SJCRH30 (cell line): ENCODE measurements at regions not wholly inside any gene's neighbourhood (a gene's known extent, or its start where the extent isn't known, plus 50 kb on each side); places are given as distances from the start of the nearest gene placed in this dataset.

Experiments
- DNase-seq, 2 experiments: peaks; one replicate each; pipeline ENCODE4 v3.0.0-alpha.2; 2015 to 2020
- H3K27ac ChIP-seq: fragments of 250-450 bp; sonication (Bioruptor Pico); 2 replicates; pipeline ENCODE4 v1.5.1; 2020; ENCODE audit warnings: mild to moderate bottlenecking, moderate library complexity
- H3K27me3 ChIP-seq: fragments of 250-450 bp; sonication (Bioruptor Pico); 2 replicates; pipeline ENCODE4 v1.5.1; 2020; ENCODE audit warnings: mild to moderate bottlenecking, moderate library complexity
- H3K36me3 ChIP-seq: fragments of 250-450 bp; sonication (Bioruptor Pico); 2 replicates; pipeline ENCODE4 v1.5.1; 2020; ENCODE audit warnings: mild to moderate bottlenecking, moderate library complexity
- H3K4me1 ChIP-seq: fragments of 250-450 bp; sonication (Bioruptor Pico); 2 replicates; pipeline ENCODE4 v1.5.1; 2020; ENCODE audit warnings: mild to moderate bottlenecking, moderate library complexity
- H3K4me3 ChIP-seq: fragments of 250-450 bp; sonication (Bioruptor Pico); 2 replicates; pipeline ENCODE4 v1.5.1; 2020; ENCODE audit warnings: mild to moderate bottlenecking, moderate library complexity
- H3K9me3 ChIP-seq: fragments of 250-450 bp; sonication (Bioruptor Pico); replicated peaks from 2 replicates; pipeline ENCODE4 v1.5.1; 2020; ENCODE audit warnings: mild to moderate bottlenecking, moderate library complexity

DNA sequence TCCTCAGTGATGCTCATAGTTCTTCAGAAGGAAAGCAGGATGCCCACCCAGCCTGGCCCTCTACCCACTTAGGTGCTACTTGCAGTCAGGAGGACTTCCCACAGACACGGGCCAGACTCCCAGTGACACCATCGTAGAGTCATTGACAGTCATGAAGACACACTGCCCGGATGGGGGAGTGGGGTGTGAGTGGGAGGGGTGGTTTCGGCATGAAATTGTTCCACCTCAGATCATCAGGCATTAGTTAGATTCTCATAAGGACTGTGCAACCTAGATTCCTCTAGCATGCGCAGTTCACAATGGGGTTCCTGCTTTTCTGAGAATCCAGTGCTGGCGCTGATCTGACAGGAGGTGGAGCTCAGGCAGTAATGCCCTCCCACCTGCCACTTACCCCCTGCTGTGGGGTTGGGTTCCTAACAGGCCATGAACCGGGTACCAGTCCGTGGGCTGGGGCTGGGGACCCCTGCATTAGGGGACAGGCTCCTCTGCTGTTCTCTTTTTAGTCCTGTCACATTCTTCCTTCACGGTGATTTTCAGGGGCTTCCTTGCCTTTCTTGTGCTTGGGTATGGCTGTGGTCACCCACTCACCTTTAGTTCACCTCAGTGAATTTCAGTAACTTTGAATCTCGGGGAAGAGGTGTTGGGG lies 88.2 kb upstream of the ANKRD55 start:
- no peak for DNase-seq
- Histone ChIP-seq H3K36me3 (no peaks in the 10 kb centered on the region), H3K9me3 (no peaks in the 10 kb centered on the region), H3K4me3 (no peak overlapping the region), H3K4me1 (no peaks in the 10 kb centered on the region), H3K27ac (no peak overlapping the region), H3K27me3 (no peaks in the 10 kb centered on the region)

DNA sequence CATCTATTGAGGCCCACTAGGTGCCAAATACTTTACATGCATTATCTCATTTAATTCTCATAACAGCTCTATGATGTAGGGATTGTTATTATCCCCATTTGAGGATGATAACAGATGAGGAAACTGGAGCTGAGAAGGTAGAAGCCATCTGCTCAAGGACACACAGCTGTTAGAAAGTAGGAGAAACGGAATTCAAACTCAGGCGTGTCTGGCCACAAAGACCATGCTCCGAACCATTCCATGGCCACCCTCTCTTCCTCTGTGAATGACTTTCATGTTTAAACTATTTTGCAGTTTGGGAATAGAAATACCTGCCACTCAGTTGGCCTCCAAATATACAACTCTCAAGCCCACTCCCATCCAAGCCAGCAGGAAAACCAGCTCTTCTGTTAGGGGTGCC lies 87.6 kb upstream of the ANKRD55 start:
- Histone ChIP-seq H3K27me3 (no peaks in the 10 kb centered on the region), H3K9me3 (no peaks in the 10 kb centered on the region), H3K36me3 (no peaks in the 10 kb centered on the region), H3K4me3 (no peak overlapping the region), H3K27ac (no peak overlapping the region), H3K4me1 (no peaks in the 10 kb centered on the region)
- no peak for DNase-seq

DNA sequence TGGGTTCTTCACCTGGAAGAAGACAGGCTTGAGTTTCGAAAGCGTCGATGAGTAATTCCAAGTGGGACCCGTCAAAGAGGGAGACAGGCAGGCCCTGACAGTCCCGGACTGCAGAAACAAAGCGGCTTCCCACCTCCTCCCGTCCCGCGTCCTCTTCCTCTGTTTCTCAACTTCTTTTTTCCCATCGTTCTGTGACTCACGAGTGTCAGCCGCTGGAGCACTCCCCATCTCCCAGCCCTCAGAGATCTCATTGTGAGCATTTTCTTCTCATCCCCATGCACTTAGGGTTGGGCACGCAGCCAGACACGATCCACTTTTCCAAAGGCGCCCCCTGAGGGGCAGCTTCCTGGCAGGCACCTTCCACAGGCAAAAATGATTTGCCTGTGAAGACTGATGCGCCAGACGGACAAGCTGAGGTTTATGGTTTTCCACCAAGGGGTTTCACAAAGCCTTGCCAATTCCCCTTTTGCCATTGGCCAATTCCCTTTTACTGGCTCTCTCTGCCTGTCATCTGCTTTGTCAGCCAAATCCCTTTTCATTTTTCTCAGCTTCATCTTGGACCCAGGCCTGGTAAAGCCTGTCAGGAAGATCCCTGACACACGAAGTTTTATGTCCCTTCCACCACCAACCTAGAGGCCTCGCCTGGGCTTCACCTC lies 86.5 kb upstream of the ANKRD55 start:
- Histone ChIP-seq H3K27me3 (no peaks in the 10 kb centered on the region), H3K36me3 (no peaks in the 10 kb centered on the region), H3K4me1 (no peaks in the 10 kb centered on the region), H3K27ac (no peak overlapping the region), H3K9me3 (no peaks in the 10 kb centered on the region), H3K4me3 (no peak overlapping the region)
- DNase-seq, result no peak

DNA sequence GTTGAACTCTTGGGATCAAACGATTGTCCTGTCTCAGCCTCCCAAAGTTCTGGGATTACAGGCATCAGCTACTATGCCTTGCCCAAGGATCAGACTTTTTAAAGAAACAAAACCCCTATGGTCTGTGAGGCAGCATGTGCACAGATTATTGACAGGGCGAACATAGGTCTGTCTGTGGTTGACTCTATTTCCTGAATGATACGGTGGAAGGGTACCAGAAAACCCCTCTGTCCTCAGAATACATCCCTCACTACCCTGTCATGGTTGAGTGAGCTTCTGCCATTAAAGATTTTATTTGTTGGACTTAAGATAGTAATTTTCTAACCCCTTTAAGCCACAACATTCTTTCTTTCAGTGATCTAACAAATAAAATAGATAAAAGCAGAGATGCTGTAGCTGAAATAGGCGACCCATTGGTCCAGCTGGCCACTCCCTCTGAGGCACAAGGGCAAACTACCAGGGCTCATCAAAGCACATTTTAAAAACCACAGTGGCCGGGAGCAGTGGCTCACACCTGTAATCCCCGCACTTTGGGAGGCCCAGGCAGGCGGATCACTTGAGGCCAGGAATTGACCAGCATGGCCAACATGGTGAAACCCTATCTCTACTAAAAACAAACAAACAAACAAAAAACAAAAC lies 84.9 kb upstream of the ANKRD55 start:
- Histone ChIP-seq H3K4me1 (no peaks in the 10 kb centered on the region), H3K27ac (no peak overlapping the region)

DNA sequence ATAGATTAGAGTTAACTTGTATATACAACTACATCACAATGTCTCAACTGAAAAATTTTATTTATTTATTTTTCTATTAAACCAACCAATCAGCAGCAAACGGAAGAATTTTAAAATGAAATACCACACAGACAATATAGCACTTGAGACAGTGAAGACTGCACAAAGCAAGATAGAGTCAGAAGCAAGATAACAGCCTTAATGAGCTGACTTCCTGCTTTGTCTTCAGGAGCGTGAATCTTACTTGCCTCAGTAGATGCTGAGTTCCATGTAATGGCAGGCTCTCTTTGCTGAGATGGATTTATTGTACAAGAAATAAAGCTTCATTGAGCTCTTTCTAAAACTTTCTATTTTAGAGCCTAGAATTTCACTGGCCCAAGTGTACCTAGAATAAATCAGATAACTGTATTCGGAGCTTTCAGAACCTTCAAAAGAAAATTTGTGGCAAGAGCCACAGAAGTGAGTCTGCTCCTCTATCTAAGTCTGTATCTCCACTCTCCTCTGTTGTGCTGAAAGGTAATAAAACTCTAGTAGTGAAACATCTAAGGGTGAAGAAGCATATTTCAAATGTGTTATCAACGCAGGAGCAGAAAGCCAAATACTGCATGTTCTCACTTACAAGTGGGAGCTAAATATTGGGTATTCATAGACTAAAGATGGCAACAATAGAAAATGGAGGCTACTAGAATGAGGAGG lies 83.3 kb upstream of the ANKRD55 start:
- no peak overlapping the region for H3K4me3 ChIP-seq
- no peaks in the 10 kb centered on the region for H3K36me3 ChIP-seq
- H3K27ac ChIP-seq, result no peak overlapping the region
- H3K4me1 ChIP-seq, result no peaks in the 10 kb centered on the region
- H3K27me3 ChIP-seq, result no peaks in the 10 kb centered on the region
- no peak for DNase-seq
- no peaks in the 10 kb centered on the region for H3K9me3 ChIP-seq

More for the DNA sequence above, 84.9 kb upstream of the ANKRD55 start:
- Histone ChIP-seq H3K9me3 (no peaks in the 10 kb centered on the region), H3K4me3 (no peak overlapping the region), H3K27me3 (no peaks in the 10 kb centered on the region), H3K36me3 (no peaks in the 10 kb centered on the region)
- DNase-seq, result no peak

DNA sequence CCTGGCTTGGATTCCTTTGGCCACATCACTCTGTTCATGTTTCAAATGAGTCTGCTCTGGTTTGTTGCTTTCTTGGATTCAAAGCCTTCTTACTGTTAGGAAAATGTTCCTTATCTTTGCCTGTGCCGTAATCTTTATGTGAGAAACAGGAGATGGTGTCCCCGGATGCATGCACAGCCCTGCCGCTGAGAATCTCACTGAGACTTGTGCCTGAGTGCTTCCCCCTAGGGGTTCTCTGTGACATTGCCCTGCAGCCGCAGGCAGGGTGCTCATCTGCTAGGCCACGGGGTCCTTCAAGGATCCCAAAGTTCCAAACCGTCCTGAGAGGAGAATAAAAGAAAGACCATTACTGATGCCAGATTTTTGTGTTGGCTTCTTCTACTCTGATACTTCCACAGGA lies 81.4 kb upstream of the ANKRD55 start:
- H3K36me3 ChIP-seq, result no peaks in the 10 kb centered on the region
- no peaks in the 10 kb centered on the region for H3K9me3 ChIP-seq
- no peaks in the 10 kb centered on the region for H3K4me1 ChIP-seq
- no peak overlapping the region for H3K27ac ChIP-seq
- no peak overlapping the region for H3K4me3 ChIP-seq
- peak; percentile 30 to 59 for DNase-seq
- no peaks in the 10 kb centered on the region for H3K27me3 ChIP-seq

DNA sequence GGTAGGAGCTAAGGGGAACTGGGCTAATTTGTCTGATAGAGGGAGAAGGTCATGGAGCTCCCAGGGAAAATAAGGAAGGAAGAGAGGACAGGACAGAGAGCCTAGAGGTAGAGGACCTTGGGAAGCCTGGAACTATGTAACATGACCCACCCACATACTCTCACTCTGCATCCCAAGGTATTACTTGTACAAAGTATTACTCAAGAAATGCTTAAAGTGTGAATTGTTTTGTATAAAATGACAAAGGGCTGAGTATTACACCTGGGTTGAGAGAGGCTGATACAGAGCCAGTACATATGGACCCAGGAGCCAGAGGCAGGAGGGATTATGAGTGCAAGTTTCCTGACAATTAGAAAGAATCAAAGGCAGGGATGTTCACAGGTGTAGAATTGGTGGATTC lies 80.5 kb upstream of the ANKRD55 start:
- H3K27me3 ChIP-seq, result no peaks in the 10 kb centered on the region
- H3K4me1 ChIP-seq, result no peaks in the 10 kb centered on the region
- H3K36me3 ChIP-seq, result no peaks in the 10 kb centered on the region
- DNase-seq, result no peak
- no peaks in the 10 kb centered on the region for H3K9me3 ChIP-seq
- H3K4me3 ChIP-seq, result no peak overlapping the region
- no peak overlapping the region for H3K27ac ChIP-seq

DNA sequence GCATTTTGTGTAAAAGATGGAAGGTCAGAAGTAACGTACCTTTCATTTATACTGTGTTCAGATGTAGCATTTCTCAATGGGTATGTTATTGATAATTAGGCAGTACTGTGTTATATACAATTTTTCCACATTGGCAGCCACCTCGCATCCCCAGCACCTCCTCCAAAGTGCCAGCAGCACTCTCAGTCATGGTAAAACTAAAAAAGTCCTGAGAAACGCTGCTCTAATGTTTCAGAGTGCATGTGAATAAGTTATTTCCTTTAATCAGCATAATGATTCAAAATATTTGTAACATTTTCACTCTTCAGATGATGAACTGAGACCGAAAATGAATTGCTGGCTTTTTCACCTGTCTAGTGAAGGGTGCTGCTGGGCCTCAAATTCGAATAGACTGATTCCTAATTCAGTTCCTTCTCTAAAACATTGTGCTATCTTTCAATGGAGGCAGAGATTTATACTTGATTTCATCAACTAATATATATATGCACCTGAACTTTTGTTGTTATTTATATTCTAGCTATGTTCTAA lies 79.9 kb upstream of the ANKRD55 start:
- no peaks in the 10 kb centered on the region for H3K4me1 ChIP-seq
- no peaks in the 10 kb centered on the region for H3K9me3 ChIP-seq
- no peak overlapping the region for H3K27ac ChIP-seq
- H3K4me3 ChIP-seq, result no peak overlapping the region
- no peak for DNase-seq
- H3K27me3 ChIP-seq, result no peaks in the 10 kb centered on the region
- H3K36me3 ChIP-seq, result no peaks in the 10 kb centered on the region

DNA sequence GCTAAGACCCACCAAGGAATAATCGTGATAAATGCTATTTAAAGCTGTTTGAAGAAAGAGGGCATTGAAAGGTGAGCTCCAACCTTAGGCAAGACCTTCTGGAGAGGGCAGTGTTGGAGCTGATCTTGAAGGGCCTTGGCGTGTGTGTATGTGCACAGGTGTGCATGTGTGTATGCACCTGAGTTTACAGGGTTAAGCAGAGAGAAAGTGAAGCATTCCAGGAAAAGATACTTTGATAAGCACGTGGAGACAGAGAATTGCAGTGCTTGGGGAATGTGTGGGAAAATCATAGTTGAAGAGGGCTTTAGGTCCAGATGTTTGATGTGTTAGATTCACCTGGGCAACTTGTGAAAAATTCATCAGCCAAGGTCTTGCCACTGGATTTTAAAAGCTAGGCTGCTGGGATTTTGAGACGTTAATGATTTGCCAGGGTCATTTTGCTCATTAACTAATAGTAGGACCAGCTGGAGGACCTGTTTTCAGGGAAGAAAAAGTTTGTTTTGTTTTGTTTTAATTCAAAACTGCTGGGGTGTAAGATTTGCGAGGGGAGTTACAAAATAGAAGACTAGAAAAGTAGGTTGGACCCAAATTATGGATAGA lies 78.3 kb upstream of the ANKRD55 start:
- no peaks in the 10 kb centered on the region for H3K9me3 ChIP-seq

DNA sequence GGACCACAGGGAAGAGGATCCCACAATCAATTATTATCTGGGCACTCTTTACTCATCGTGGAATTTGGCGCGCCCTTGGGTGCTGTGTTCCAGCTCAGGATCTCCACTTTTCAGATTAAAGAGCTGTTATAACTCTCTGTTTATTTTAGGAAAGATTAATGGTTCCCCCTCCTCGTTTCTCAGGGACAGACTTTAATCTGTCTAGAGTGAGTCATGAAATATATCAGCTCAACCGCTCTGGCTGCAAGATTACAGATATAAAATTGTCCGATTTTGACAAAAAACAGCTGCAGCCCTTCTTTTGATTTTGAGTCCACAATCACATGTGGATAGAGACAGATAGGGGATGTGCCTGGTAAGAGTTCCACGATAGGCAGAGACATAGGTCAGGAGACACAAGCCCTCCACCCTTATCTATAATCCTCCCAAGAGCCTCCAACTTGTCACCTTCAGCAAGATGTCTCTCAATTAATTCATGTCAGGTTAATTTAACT lies 77.6 kb upstream of the ANKRD55 start:
- H3K36me3 ChIP-seq, result no peaks in the 10 kb centered on the region
- no peak overlapping the region for H3K27ac ChIP-seq
- H3K9me3 ChIP-seq, result no peaks in the 10 kb centered on the region
- no peaks in the 10 kb centered on the region for H3K4me1 ChIP-seq
- H3K4me3 ChIP-seq, result no peak overlapping the region
- no peak for DNase-seq
- H3K27me3 ChIP-seq, result no peaks in the 10 kb centered on the region

More for the DNA sequence above, 78.3 kb upstream of the ANKRD55 start:
- no peaks in the 10 kb centered on the region for H3K36me3 ChIP-seq
- H3K4me3 ChIP-seq, result no peak overlapping the region
- no peak for DNase-seq
- no peaks in the 10 kb centered on the region for H3K27me3 ChIP-seq
- H3K27ac ChIP-seq, result no peak overlapping the region
- no peaks in the 10 kb centered on the region for H3K4me1 ChIP-seq

DNA sequence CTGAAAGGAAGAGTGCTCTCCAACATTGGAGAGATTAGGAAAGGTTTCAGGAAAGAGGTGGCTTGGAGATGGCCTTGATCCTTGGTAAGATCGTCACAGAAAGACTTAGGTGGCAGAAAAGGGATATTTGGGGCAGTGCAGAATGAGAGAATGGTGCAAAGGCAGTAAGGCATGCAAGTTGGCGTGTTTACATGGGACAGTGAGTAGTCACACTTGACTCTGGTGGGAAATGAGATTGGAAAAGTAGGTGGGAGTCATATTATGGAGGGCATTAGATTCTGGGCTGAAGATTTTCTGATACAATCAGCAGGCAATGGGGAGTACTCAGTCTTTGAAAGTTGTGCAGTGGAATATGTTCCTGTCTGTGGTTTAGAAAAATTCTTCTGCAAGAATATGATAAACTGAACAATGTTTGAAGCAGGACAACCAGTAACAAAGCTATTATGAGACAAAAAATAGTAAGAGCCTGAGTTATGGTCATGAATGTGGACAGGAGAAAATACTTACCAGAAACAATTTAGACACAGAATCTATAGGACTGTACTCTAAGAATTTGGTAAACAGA lies 76.2 kb upstream of the ANKRD55 start:
- Histone ChIP-seq H3K36me3 (no peaks in the 10 kb centered on the region), H3K27ac (no peak overlapping the region), H3K4me1 (no peaks in the 10 kb centered on the region), H3K4me3 (no peak overlapping the region), H3K9me3 (no peaks in the 10 kb centered on the region), H3K27me3 (no peaks in the 10 kb centered on the region)
- no peak for DNase-seq

DNA sequence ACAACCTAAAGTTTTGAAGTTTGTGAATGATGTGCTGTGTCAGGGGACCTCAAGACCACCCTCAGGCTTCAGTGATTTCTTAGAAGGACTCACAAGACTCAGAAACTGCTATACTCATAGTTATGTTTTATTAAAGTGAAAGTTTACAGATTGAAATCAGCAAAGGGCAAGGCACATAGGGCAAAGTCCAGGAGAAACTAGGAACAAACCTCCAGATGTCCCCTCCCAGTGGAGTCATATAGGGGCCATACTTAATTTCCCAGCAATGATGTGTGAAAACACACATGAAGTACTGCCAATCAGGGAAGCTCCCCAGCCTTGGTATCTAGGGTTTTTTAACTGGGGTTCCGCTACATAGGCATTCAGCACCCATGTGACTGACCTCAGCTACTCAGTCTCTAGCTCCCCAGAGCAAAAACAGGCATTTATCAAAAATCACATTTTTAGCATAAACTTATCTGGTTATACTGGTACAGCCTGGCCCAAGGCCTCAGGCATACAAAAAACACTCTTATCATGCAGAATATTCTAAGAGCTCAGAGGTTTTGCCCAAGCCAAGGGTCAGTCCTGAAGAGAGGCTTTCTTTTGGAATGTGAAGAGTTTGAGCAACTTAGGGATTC lies 74.7 kb upstream of the ANKRD55 start:
- H3K27me3 ChIP-seq, result no peaks in the 10 kb centered on the region
- no peaks in the 10 kb centered on the region for H3K36me3 ChIP-seq
- H3K27ac ChIP-seq, result no peak overlapping the region
- no peaks in the 10 kb centered on the region for H3K4me1 ChIP-seq
- no peaks in the 10 kb centered on the region for H3K9me3 ChIP-seq
- DNase-seq, result no peak
- H3K4me3 ChIP-seq, result no peak overlapping the region

DNA sequence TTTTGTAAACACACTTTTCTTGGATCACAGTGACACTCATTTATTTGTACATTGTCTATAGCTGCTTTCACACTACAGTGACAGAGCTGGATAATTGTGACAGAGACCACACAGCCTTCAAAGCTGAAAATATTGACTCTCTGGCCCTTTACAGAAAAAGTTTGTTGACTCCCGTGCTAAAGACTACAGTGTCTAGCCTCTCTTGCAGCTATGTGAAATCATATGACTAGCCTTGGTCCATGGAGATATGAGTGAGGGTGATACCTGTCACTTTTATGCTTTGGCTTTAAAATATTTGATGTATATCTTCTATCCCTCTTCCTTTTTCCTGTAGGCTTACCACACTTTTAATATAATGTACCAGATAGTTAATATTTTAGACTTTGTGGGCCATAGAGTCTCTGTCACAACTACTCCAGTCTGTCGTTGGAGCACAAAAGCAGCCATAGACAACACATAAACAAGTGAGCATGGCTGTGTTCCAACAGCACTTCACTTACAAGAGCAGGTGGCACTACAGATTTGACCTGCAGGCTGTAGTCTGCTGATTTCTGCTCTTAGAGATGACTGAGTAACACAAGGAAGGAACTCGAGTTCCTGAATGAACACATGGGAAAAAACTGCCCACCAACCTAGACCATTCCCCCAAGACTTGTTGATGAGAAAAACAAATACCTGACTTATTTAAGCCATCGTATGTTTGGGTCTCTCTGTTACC lies 73.5 kb upstream of the ANKRD55 start:
- no peaks in the 10 kb centered on the region for H3K36me3 ChIP-seq
- no peaks in the 10 kb centered on the region for H3K4me1 ChIP-seq
- no peaks in the 10 kb centered on the region for H3K9me3 ChIP-seq

More for the DNA sequence above, 73.5 kb upstream of the ANKRD55 start:
- Histone ChIP-seq H3K27ac (no peak overlapping the region), H3K27me3 (no peaks in the 10 kb centered on the region), H3K4me3 (no peak overlapping the region)
- no peak for DNase-seq
